Stomach (tissue), 4 donors: ENCODE measurements at regions not wholly inside any gene's neighbourhood (a gene's known extent, or its start where the extent isn't known, plus 50 kb on each side); places are given as distances from the start of the nearest gene placed in this dataset.

Experiments used
- CTCF ChIP-seq, 7 experiments: fragments of 450-650 bp in 4 of 7; fragments of 200-600 bp in 3 of 7; sonication (generic) in 3 of 7; IDR thresholded peaks; one replicate each; pipeline ENCODE4 v1.5.1; 2016 to 2019; ENCODE audit warnings: antibody characterized with exemption in 7 of 7, control low read depth in 2 of 7, mild to moderate bottlenecking in 1 of 7
- EP300 ChIP-seq: sonication (generic); formaldehyde crosslinking; IDR thresholded peaks from one replicate; pipeline ENCODE4 v1.6.1; 2017; ENCODE audit warnings: antibody characterized with exemption
- POLR2AphosphoS5 ChIP-seq, 3 donors: sonication (generic); formaldehyde crosslinking; IDR thresholded peaks; one replicate each; pipeline ENCODE4 v1.6.1; 2016; ENCODE audit warnings: antibody characterized with exemption in 3 of 3

- TF ChIP-seq CTCF (IDR thresholded peaks at IDR 0.05) (no peak), POLR2AphosphoS5 (IDR thresholded peaks at IDR 0.05) (no peak), EP300 (no peak)
These were observed 1364.9 kb upstream of the NRXN1 start for GRCh38 chr2:52396836-52397235.
